BE2C (cell line): ENCODE measurements at regions not wholly inside any gene's neighbourhood (a gene's known extent, or its start where the extent isn't known, plus 50 kb on each side); places are given as distances from the start of the nearest gene placed in this dataset.

Source experiments
- DNase-seq: peaks from one replicate; pipeline ENCODE4 v3.0.0-alpha.2; 2020
- H3K27me3 ChIP-seq: fragments of 250-450 bp; sonication (Bioruptor Pico); 2 replicates; pipeline ENCODE4 v1.5.1; 2020; ENCODE audit warnings: mild to moderate bottlenecking
- H3K36me3 ChIP-seq: fragments of 250-450 bp; sonication (Bioruptor Pico); 2 replicates; pipeline ENCODE4 v1.5.1; 2020; ENCODE audit warnings: mild to moderate bottlenecking
- H3K4me1 ChIP-seq: fragments of 250-450 bp; sonication (Bioruptor Pico); 2 replicates; pipeline ENCODE4 v1.5.1; 2020
- H3K4me3 ChIP-seq: 2 replicates; pipeline ENCODE4 v1.5.1; 2011; ENCODE audit warnings: low read depth, low read length
- H3K9me3 ChIP-seq: fragments of 250-450 bp; sonication (Bioruptor Pico); 2 replicates; pipeline ENCODE4 v1.5.1; 2020
- CTCF ChIP-seq: IDR thresholded peaks from 2 replicates; pipeline ENCODE4 v1.5.1; 2012; ENCODE audit warnings: mild to moderate bottlenecking, low read depth, low read length

GRCh38 chr5:152136321-152136720 lies 211.7 kb upstream of the GLRA1 start:
- no peaks in the 10 kb centered on the region for H3K4me1 ChIP-seq
- no peaks in the 10 kb centered on the region for H3K36me3 ChIP-seq
- H3K9me3 ChIP-seq: no peaks in the 10 kb centered on the region
- no peak for DNase-seq
- TF ChIP-seq CTCF: no peak
- H3K4me3 ChIP-seq: no peak overlapping the region
- H3K27me3 ChIP-seq: no peaks in the 10 kb centered on the region

GRCh38 chr5:152135827-152136226 lies 211.2 kb upstream of the GLRA1 start:
- no peak for DNase-seq
- no peaks in the 10 kb centered on the region for H3K4me1 ChIP-seq
- H3K27me3 ChIP-seq: no peaks in the 10 kb centered on the region
- H3K9me3 ChIP-seq: no peaks in the 10 kb centered on the region
- no peak overlapping the region for H3K4me3 ChIP-seq
- no peaks in the 10 kb centered on the region for H3K36me3 ChIP-seq
- TF ChIP-seq CTCF: no peak

- no peak for TF ChIP-seq CTCF
- no peak for DNase-seq
- H3K9me3 ChIP-seq: no peaks in the 10 kb centered on the region
- no peak overlapping the region for H3K4me3 ChIP-seq
- no peaks in the 10 kb centered on the region for H3K27me3 ChIP-seq
- no peaks in the 10 kb centered on the region for H3K4me1 ChIP-seq
- H3K36me3 ChIP-seq: no peaks in the 10 kb centered on the region
Observed at GRCh38 chr5:152125661-152126205, 201.1 kb upstream of the GLRA1 start.

- DNase-seq: no peak
- H3K27me3 ChIP-seq: no peaks in the 10 kb centered on the region
- no peaks in the 10 kb centered on the region for H3K9me3 ChIP-seq
- H3K36me3 ChIP-seq: no peaks in the 10 kb centered on the region
- no peak overlapping the region for H3K4me3 ChIP-seq
- no peak for TF ChIP-seq CTCF
- no peaks in the 10 kb centered on the region for H3K4me1 ChIP-seq
Observed at GRCh38 chr5:152124409-152125041, 199.9 kb upstream of the GLRA1 start.

GRCh38 chr5:152118676-152119470 lies 194.2 kb upstream of the GLRA1 start:
- no peaks in the 10 kb centered on the region for H3K36me3 ChIP-seq
- H3K4me3 ChIP-seq: no peak overlapping the region
- DNase-seq: no peak
- no peak for TF ChIP-seq CTCF
- H3K27me3 ChIP-seq: no peaks in the 10 kb centered on the region
- H3K4me1 ChIP-seq: no peaks in the 10 kb centered on the region
- H3K9me3 ChIP-seq: no peaks in the 10 kb centered on the region; the same call in 1 of the 2 replicates

GRCh38 chr5:152116934-152117333 lies 192.3 kb upstream of the GLRA1 start:
- Histone ChIP-seq H3K9me3 (no peaks in the 10 kb centered on the region; the same call in 1 of the 2 replicates), H3K4me1 (no peaks in the 10 kb centered on the region), H3K4me3 (no peak overlapping the region), H3K36me3 (no peaks in the 10 kb centered on the region), H3K27me3 (no peaks in the 10 kb centered on the region)
- DNase-seq: no peak
- no peak for TF ChIP-seq CTCF
